Common myeloid progenitor, CD34-positive (primary cell): ENCODE measurements at regions not wholly inside any gene's neighbourhood (a gene's known extent, or its start where the extent isn't known, plus 50 kb on each side); places are given as distances from the start of the nearest gene placed in this dataset.

ENCODE experiments used
- CTCF ChIA-PET: fragments of 350-600 bp; sonication (Branson Sonifier 250); formaldehyde crosslinking; loops from one replicate; lab custom pipeline; 2021; ENCODE audit warnings: antibody characterized with exemption; lab: Charles Lee
- POLR2A ChIA-PET: fragments of 350-600 bp; sonication (Branson Sonifier 250); formaldehyde crosslinking; loops from one replicate; lab custom pipeline; 2021; ENCODE audit warnings: antibody characterized with exemption; lab: Charles Lee
- DNase-seq, 3 donors: peaks; one replicate each; pipeline versions ENCODE4 v3.0.0 to v3.0.0-alpha.2; 2013
- H3K27ac ChIP-seq, 2 experiments: 1 replicate in 1 of 2; 2 replicates in 1 of 2; pipeline ENCODE4 v1.7.0; 2013; ENCODE audit warnings: inconsistent platforms in 2 of 2, low read length in 2 of 2, mild to moderate bottlenecking in 2 of 2, low read depth in 1 of 2, moderate library complexity in 1 of 2; ENCODE audit not compliant: severe bottlenecking in 2 of 2, insufficient read depth in 1 of 2, poor library complexity in 1 of 2
- H3K27me3 ChIP-seq, 5 experiments: replicated peaks in 2 of 5; 1 replicate in 3 of 5; 2 replicates in 2 of 5; pipeline versions ENCODE4 v1.6.1 to v1.7.0; 2013; ENCODE audit warnings: low read length in 4 of 5, mild to moderate bottlenecking in 2 of 5, moderate library complexity in 2 of 5, inconsistent platforms in 1 of 5; ENCODE audit not compliant: insufficient read depth in 5 of 5, control insufficient read depth in 4 of 5
- H3K36me3 ChIP-seq, 4 experiments: 1 replicate in 2 of 4; 2 replicates in 2 of 4; pipeline versions ENCODE4 v1.6.1 to v1.7.0; 2013; ENCODE audit warnings: low read length in 3 of 4, control low read depth in 1 of 4, mild to moderate bottlenecking in 1 of 4; ENCODE audit not compliant: control insufficient read depth in 4 of 4, insufficient read depth in 4 of 4
- H3K4me1 ChIP-seq, 4 experiments: 1 replicate in 3 of 4; 2 replicates in 1 of 4; pipeline versions ENCODE4 v1.6.1 to v1.7.1; 2013; ENCODE audit warnings: low read length in 3 of 4, mild to moderate bottlenecking in 3 of 4, control low read depth in 1 of 4, inconsistent platforms in 1 of 4, moderate library complexity in 1 of 4; ENCODE audit not compliant: control insufficient read depth in 4 of 4, insufficient read depth in 4 of 4; ENCODE audit errors: control extremely low read depth in 1 of 4
- H3K4me3 ChIP-seq, 7 experiments: 1 replicate in 4 of 7; 2 replicates in 3 of 7; pipeline versions ENCODE4 v1.5.1 to v1.7.0; 2013; ENCODE audit warnings: mild to moderate bottlenecking in 7 of 7, low read length in 6 of 7, moderate library complexity in 6 of 7, inconsistent platforms in 2 of 7, low read depth in 2 of 7, control low read depth in 1 of 7; ENCODE audit not compliant: insufficient read depth in 4 of 7, control insufficient read depth in 1 of 7; ENCODE audit errors: extremely low read depth in 1 of 7
- H3K9me3 ChIP-seq, 5 experiments: 1 replicate in 4 of 5; 2 replicates in 1 of 5; pipeline versions ENCODE4 v1.6.1 to v1.7.1; 2013; ENCODE audit warnings: low read length in 4 of 5, mild to moderate bottlenecking in 2 of 5, inconsistent platforms in 1 of 5, low read depth in 1 of 5, moderate library complexity in 1 of 5; ENCODE audit not compliant: control insufficient read depth in 4 of 5, insufficient read depth in 2 of 5; ENCODE audit errors: control extremely low read depth in 1 of 5
- WGBS: methylation state at CpG from one replicate; pipeline ENCODE4 v1.1.5; 2013; ENCODE audit not compliant: insufficient coverage; 5-methylcytosine and 5-hydroxymethylcytosine counted together

GRCh38 chr6:43899830-43900229 lies 129.8 kb downstream of the VEGFA start:
- Histone ChIP-seq H3K9me3 (peaks cover 0 to 3% (median 0%) of the 10 kb centered on the region in 5 experiments), H3K27ac (no peak overlapping the region), H3K27me3 (no peaks in the 10 kb centered on the region), H3K36me3 (no peaks in the 10 kb centered on the region), H3K4me1 (peaks cover 0 to 11% (median 6%) of the 10 kb centered on the region in 4 experiments), H3K4me3 (no peak overlapping the region)
- no peak for DNase-seq
- CTCF ChIA-PET = interaction anchor here (2.2 kb wide), 1 partner anchor 31 kb away, joined by 5 read pairs; no protein-coding TSS in a partner anchor
- POLR2A ChIA-PET = no interaction called here
- 95% methylated on average over 4 of the region's 4 CpGs for whole genome bisulfite sequencing

GRCh38 chr6:43898358-43899131 lies 128.5 kb downstream of the VEGFA start:
- ChIA-PET POLR2A (no interaction called here), CTCF (no interaction called here)

GRCh38 chr6:43897571-43898302 lies 127.7 kb downstream of the VEGFA start:
- Histone ChIP-seq H3K36me3 (no peaks in the 10 kb centered on the region), H3K9me3 (peaks cover 0 to 3% (median 0%) of the 10 kb centered on the region in 5 experiments), H3K4me3 (no peak overlapping the region), H3K27ac (no peak overlapping the region), H3K27me3 (no peaks in the 10 kb centered on the region), H3K4me1 (peaks cover 0 to 11% (median 6%) of the 10 kb centered on the region in 4 experiments)
- WGBS = no CpG with 5 or more reads among the region's 2 CpGs
- ChIA-PET CTCF (interaction anchor here (1.9 kb wide), 1 partner anchor 29 kb away, joined by 4 read pairs; no protein-coding TSS in a partner anchor), POLR2A (no interaction called here)
- DNase-seq = no peak

More at GRCh38 chr6:43898358-43899131, 128.5 kb downstream of the VEGFA start:
- H3K27ac ChIP-seq = no peak overlapping the region
- 100% methylated on average over 2 of the region's 4 CpGs for WGBS
- H3K4me1 ChIP-seq = peaks cover 0 to 11% (median 6%) of the 10 kb centered on the region in 4 experiments
- DNase-seq = no peak
- no peaks in the 10 kb centered on the region for H3K27me3 ChIP-seq
- H3K4me3 ChIP-seq = no peak overlapping the region
- H3K9me3 ChIP-seq = peaks cover 0 to 3% (median 0%) of the 10 kb centered on the region in 5 experiments
- H3K36me3 ChIP-seq = no peaks in the 10 kb centered on the region

- ChIA-PET CTCF (interaction anchor here (1.9 kb wide), 1 partner anchor 30 kb away, joined by 4 read pairs; no protein-coding TSS in a partner anchor), POLR2A (no interaction called here)
- Histone ChIP-seq H3K9me3 (no peaks in the 10 kb centered on the region), H3K4me1 (peaks cover 0 to 5% (median 3%) of the 10 kb centered on the region in 4 experiments), H3K27ac (no peak overlapping the region), H3K36me3 (no peaks in the 10 kb centered on the region), H3K27me3 (peaks cover 0 to 3% (median 2%) of the 10 kb centered on the region in 5 experiments), H3K4me3 (no peak overlapping the region)
- 98% methylated on average over 8 of the region's 11 CpGs for WGBS
- DNase-seq = no peak
Measured at GRCh38 chr6:43896329-43897255, 126.6 kb downstream of the VEGFA start.

GRCh38 chr6:43895656-43896328 lies 125.8 kb downstream of the VEGFA start:
- Histone ChIP-seq H3K4me3 (no peak overlapping the region), H3K4me1 (peaks cover 0 to 4% (median 1%) of the 10 kb centered on the region in 4 experiments), H3K27ac (no peak overlapping the region), H3K36me3 (no peaks in the 10 kb centered on the region), H3K27me3 (peaks cover 0 to 9% (median 2%) of the 10 kb centered on the region in 5 experiments), H3K9me3 (no peaks in the 10 kb centered on the region)
- no peak for DNase-seq
- CTCF ChIA-PET = interaction anchor here (1.3 to 2.0 kb wide), 5 partner anchors 12 to 31 kb away, joined by 3 to 7 read pairs (median 4); no protein-coding TSS in a partner anchor
- WGBS = 100% methylated on average over 3 of the region's 5 CpGs
- POLR2A ChIA-PET = no interaction called here

GRCh38 chr6:43893073-43893472 lies 123.1 kb downstream of the VEGFA start:
- ChIA-PET POLR2A (interaction anchor here (1.1 kb wide), 1 partner anchor 31 kb away, joined by 3 read pairs; no protein-coding TSS in a partner anchor), CTCF (no interaction called here)
- no peak overlapping the region for H3K4me3 ChIP-seq
- no peaks in the 10 kb centered on the region for H3K4me1 ChIP-seq
- H3K27ac ChIP-seq = no peak overlapping the region
- WGBS = 97% methylated on average over 8 of the region's 8 CpGs
- peaks cover 0 to 13% (median 8%) of the 10 kb centered on the region in 5 experiments for H3K27me3 ChIP-seq
- no peaks in the 10 kb centered on the region for H3K36me3 ChIP-seq
- DNase-seq = no peak
- no peaks in the 10 kb centered on the region for H3K9me3 ChIP-seq
